ENCODE measurements at regions not wholly inside any gene's neighbourhood (a gene's known extent, or its start where the extent isn't known, plus 50 kb on each side); places are given as distances from the start of the nearest gene placed in this dataset.
A peak's percentile ranks its signal among the peaks of the same experiment; 100 is the strongest.
"Not testable (repeated sequence)": the region's sequence is repeated elsewhere in the genome, so short reads cannot be mapped to it uniquely, and the experiment has no call there.

GRCh38 chr13:53101883-53102282 is 73.3 kb downstream of the OLFM4 start:
- no peak for DNase-seq

GRCh38 chr13:53104136-53104535 is 75.5 kb downstream of the OLFM4 start:
- DNase-seq, result no peak

DNA sequence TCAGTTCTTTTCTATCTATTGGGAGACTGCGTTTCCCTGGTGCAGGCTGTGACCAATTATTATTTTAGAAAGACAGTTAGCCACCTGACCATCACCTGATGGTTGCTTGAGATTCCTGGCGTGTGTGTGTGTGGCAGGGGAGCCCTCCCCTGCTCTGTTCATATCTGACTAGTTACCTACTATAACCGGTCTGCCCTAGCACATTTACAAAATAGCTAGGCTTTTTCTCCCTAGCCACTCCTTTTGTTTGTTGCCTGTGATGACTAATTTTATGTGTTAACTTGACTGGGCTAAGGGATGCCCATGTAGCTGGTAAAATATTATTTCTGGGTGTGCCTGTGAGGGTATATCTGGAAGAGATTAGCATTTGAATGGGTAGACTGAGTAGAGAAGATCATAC is 76.9 kb downstream of the OLFM4 start:
- DNase-seq, result no peak

DNA sequence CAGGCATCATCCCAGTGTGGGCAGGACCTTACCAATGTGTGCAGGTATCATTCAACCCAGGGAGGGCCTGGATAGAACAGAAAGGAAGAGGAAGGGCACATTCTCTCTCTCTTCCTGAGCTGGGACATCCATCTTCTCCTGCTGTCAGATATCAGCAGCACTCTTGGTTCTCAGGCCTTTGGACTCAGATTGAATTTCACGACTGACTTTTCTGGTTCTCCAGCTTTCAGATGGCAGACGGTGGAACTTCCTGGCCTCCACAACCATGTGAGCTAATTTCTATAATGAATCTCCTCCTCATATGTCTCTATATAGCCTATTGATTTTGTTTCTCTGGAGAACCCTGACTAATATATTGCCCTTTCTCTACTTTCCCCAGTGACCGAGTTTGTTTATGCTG is 77.3 kb downstream of the OLFM4 start:
- DNase-seq, result no peak

DNA sequence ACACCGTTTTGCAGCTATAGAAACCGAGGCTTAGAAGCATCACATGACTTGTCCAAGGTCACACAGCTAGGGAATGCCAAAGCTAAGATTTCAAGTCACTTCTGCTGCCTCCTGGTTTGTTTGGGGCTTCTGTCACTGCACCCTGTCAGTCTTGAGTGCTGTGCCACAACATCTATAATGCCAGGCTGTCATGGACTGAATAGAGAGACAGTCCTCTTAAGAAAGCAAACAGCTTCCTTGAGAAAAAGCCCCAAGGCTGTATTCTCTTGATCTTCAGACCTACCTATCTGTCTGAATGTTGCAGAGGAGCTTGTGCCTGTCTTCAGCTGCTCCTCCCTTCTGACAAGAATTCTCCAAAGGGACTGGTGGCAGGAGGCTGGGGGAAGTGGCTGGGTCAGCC is 81.6 kb downstream of the OLFM4 start:
- DNase-seq, result no peak

DNA sequence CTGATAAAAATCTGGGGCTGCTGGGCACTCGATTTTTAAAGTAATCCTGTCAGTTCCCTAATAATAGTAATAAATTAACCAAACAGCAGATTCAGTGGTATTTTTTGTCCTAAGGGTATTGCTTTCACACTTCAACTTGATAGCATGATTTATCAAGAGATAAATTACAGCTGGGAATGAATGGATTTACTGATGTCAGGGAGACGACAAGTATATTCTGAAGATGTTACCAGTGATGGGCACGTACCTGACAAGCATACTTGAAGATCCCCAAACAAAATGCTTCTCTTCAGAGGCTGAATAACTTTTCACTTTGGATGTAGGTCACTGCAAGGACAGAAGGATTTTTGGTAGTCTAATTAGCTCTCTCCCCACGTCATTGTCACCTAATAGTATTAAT is 82.0 kb downstream of the OLFM4 start:
- no peak for DNase-seq

- no peak for DNase-seq
Observed at GRCh38 chr13:53112522-53112921, 83.9 kb downstream of the OLFM4 start.

GRCh38 chr13:53117048-53117447 is 88.4 kb downstream of the OLFM4 start:
- not testable (repeated sequence) for DNase-seq

GRCh38 chr13:53121131-53121773 is 92.6 kb downstream of the OLFM4 start:
- DNase-seq, result no peak

DNA sequence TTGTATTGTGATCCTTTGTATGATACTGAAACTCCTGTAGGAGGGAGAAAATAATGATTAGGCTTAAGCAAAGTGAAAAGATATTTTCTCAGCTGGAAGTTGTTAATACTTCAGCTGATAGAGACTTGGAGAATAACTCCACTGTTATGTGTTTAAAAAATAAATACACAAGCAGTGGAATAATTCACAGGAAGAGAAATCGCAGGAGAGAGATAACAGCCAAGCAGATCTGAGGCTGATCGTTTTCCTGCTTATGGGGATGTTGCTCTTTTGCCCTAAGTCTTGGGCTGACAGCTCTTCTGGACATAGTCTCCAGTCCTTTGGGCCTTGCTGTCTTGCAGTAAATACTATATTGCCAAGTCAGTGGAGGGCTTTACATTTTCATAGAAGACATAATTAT is 93.3 kb downstream of the OLFM4 start:
- no peak for DNase-seq

DNA sequence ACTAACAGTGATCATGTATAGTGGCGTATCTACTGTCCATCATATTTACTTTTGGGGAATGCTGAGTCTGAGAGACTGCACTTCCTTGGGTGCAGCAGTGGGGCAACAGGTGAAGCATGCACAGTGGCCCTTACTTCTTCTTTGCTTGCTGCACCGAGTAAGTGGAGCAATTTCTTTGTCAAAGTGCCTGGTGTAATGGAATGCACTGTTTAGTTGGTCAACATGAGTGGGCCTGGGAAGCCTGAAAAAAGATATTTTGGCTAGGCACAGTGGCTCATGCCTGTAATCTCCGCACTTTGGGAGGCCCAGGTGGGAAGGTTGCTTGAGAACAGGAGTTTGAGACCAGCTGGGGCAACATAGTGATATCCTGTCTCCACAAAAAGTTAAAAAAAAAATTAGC is 94.9 kb downstream of the OLFM4 start:
- no peak for DNase-seq

- no peak for DNase-seq
Observed at GRCh38 chr13:53124623-53125022, 96.0 kb downstream of the OLFM4 start.

- peak; percentile 48 for DNase-seq
Observed at GRCh38 chr13:53126841-53127245, 98.2 kb downstream of the OLFM4 start.

DNA sequence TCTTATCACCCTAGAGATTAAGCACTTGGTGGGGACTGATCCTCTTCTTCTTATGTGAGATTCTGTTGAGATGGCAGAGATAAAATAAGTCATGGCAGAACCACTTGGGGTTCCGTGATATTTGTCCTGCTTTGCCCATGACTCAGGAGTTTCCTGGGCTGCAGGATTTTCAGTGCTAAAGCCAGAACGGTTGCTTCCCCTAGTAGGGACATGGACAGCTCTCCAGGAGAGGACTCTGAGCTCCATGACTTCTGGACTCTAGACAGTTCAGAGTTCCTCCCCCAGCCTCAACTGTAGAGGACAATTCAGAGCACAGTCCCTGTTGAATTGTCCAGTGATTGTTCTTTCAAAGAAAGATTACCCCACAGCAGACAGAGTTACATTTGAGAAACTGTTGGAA is 98.8 kb downstream of the OLFM4 start:
- peak; percentile 5 for DNase-seq

DNA sequence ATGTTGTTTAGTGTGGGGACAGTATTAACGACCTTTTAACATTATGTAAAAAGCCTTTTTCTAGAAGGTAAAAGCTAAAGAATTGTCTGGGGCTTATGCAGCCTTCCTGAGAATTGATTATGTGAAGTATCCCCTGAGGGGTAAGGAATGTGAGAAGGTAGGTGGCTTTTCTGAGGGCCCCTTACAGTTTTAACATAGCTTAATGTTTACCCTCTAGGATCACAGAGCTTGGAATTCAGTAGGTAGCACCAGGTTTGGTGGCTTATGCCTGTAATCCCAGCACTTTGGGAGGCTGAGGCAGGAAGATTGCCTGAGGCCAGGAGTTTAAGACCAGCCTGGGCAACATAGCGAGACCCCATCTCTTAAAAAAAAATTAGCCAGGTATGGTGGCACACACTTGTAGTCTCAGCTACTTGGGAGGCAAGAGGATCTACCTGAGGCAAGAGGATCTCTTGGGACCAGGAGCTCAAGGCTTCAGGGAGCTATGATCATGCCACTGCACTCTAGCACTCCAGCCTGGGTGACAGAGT is 101.3 kb downstream of the OLFM4 start:
- no peak for DNase-seq

DNA sequence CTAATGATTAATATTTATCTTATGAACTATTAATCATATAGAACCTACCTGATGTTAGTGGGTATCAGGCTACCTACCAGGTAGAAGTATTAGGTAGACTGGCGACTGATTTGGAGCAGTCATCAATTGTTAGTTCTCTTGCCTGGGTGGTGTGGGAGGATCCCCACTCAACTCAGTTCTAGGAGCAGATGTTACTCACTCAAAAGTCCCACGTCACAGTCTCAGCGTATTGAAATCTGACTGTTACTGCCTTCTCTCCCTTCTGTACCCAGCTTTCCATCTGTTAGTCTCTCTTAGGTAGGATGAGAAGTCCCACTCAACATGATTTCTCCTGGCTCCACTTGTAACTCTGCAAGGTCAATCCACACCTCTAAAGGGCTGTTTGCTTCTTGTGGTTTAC is 102.7 kb downstream of the OLFM4 start:
- no peak for DNase-seq

GRCh38 chr13:53135301-53135700 is 106.7 kb downstream of the OLFM4 start:
- no peak for DNase-seq

GRCh38 chr13:53136554-53137215 is 108.1 kb downstream of the OLFM4 start:
- DNase-seq, result peak; percentile 4

DNA sequence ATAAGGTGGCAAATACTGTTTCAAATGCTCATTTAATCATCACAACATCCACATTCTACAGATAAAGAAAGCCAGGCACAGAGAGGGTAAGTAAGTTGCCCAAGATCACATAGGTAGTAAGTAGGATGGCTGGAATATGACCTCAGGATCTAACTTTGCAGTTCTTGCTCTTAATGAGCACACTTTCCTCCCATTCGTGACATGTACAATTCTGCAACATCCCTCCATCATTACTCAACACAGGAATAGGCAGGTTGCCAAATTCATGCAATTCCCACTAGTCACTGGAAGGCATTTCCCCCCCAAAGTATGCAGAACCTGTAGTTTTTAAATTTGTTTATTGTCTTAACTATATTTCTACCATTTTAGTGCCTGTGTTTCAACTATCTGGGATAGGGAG is 109.2 kb downstream of the OLFM4 start:
- peak; percentile 91 for DNase-seq

- DNase-seq, result peak; percentile 54
Observed at GRCh38 chr13:53138376-53139036, 109.9 kb downstream of the OLFM4 start.

GRCh38 chr13:53141336-53141735 is 112.7 kb downstream of the OLFM4 start:
- DNase-seq, result no peak

- peak; percentile 62 for DNase-seq
Observed at GRCh38 chr13:53142306-53142705, 113.7 kb downstream of the OLFM4 start.

DNA sequence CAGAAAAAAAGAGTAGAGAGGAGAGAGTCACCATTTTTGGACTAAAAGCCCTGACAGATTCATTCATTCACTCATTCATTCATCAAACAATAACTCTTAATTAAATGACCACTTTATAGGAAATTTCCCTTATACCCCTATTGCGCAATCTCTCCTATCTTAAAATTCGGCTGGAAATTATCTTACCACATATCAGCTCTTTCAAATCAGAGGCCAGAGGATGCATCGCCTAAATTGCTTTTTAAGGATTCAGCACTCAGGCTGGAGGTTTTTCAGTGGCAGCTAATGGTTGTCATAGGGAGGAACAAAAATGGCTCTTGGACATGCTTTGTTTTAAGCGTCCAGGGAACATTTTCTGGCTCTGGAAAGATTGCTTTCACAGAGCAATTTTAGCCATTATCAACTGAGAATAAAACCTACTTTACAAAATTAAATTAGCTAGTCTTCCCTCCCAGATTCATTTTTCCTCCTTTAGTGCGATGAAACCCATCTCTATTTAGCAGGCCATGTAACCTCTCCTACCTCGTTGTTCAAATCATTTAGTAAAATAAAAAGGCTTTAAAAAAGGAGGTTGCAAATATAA is 115.2 kb downstream of the OLFM4 start:
- DNase-seq, result no peak
